GM12874 (cell line): ENCODE measurements at regions not wholly inside any gene's neighbourhood (a gene's known extent, or its start where the extent isn't known, plus 50 kb on each side); places are given as distances from the start of the nearest gene placed in this dataset.

Source experiments
- TF ChIP-seq, protein P1 (sequence below): IDR thresholded peaks from 2 replicates; pipeline ENCODE4 v1.5.1; 2011; ENCODE audit warnings: low read depth, mild to moderate bottlenecking, control low read depth, low read length, moderate library complexity; ENCODE audit not compliant: insufficient read depth

DNA sequence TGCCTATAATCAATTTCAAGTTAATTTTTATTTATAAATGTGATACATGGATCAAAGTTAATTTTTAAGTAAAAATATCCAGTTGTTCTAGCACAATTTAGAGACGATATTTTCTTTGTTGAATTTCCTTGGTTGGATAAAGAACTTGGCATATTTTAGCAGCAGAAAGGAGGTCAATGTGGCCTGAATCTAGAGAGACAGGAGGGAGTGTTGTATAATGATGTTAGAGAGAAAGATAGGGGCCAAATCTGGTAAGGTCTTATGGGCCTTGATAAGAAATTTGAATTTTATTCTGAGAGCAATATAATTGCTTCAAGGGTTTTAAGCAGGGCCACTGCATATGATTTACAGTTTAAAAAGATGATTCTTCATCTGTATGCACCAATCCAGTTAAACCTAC is 79.4 kb upstream of the OGFRL1 start:
- TF ChIP-seq, protein P1, sequence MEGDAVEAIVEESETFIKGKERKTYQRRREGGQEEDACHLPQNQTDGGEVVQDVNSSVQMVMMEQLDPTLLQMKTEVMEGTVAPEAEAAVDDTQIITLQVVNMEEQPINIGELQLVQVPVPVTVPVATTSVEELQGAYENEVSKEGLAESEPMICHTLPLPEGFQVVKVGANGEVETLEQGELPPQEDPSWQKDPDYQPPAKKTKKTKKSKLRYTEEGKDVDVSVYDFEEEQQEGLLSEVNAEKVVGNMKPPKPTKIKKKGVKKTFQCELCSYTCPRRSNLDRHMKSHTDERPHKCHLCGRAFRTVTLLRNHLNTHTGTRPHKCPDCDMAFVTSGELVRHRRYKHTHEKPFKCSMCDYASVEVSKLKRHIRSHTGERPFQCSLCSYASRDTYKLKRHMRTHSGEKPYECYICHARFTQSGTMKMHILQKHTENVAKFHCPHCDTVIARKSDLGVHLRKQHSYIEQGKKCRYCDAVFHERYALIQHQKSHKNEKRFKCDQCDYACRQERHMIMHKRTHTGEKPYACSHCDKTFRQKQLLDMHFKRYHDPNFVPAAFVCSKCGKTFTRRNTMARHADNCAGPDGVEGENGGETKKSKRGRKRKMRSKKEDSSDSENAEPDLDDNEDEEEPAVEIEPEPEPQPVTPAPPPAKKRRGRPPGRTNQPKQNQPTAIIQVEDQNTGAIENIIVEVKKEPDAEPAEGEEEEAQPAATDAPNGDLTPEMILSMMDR: no peak

DNA sequence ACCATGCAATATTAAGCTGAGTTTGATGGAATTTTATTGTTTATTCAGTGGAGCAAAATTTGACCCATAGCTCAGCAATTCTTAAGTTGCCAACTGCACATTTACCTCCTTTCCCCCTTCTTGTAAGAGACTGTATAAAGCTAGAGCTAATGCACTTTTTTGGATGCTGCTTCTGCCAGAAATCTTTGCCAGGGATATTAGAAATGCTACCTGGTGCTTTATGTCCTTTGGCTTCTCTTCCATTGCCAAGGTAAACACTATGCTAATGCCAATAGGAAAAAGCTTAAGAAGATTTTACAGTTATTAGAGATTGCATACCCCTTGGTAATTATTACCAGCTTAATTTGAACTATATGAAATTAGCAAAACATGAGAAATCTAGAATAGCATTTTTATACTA is 79.0 kb upstream of the OGFRL1 start:
- TF ChIP-seq, protein P1: no peak

DNA sequence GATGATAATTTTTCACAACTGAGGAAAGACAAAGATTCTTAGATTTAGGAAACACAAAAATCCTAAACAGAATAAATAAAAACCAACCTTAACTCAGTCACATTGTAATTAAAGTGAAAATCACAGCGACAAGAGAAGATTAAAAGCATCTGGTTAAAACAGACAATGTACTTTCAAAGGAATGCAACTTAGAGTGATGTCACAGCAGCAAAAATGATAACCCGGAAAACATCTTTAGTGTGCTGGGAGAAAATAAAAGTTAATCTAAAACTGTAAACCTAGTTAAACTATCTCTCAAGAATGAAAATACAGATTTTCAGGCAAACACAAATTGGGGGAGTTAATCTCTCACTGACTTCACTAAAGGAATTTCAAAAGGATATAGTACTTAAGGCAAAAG is 76.8 kb upstream of the OGFRL1 start:
- TF ChIP-seq, protein P1: no peak

DNA sequence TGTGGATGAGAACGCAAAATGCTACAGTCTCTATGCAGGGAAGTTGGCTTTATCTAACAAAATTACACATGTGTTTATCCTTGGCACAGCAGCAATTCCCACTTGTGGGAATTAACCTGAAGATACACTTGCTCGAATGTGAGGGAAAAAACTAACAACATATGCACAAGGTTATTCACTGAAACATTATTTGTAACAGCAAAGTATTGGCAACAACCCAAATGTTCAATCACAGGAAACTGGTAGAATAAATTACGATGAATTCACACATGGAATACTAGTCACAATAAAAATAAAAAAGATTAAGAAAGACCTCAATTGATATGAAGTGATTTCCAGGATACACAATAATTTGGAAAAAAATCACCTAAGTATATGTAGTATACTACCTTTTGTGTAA is 68.1 kb upstream of the OGFRL1 start:
- TF ChIP-seq, protein P1: no peak

DNA sequence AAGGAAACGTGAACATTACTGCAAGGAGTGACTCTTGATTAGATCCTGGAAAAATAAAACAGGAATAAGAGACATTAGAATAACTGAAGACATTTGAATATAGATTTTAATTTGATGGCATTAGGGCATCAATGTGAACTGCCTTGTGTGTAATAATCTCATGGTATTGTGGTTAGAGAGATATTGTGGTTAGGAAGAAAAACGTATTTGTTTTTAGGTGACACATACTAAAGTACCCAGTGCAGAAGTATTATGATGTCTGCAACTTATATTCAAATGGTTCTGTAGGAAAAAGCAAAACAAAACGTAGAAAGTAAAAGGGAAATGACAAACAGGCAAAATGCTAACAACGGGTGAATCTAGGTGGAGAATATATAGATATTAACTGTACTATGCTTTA is 65.9 kb upstream of the OGFRL1 start:
- TF ChIP-seq, protein P1: no peak

DNA sequence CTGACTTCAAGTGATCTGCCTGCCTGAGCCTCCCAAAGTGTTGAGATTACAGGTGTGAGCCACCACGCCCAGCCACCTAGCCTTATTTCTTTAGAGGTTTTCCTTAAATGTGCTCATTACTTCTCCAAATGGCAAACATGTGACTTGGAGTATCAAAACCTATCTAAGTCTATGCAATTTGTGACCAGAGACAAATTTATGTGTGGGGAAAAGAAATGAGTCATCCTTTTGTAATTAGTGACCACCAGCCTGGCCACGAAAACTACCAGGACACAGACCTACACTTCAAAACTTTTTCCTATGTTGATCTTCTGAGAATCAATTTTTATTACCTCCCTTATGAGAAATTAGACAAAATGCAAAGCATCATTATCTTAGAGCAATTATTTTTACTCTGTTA is 64.6 kb upstream of the OGFRL1 start:
- TF ChIP-seq, protein P1: no peak

DNA sequence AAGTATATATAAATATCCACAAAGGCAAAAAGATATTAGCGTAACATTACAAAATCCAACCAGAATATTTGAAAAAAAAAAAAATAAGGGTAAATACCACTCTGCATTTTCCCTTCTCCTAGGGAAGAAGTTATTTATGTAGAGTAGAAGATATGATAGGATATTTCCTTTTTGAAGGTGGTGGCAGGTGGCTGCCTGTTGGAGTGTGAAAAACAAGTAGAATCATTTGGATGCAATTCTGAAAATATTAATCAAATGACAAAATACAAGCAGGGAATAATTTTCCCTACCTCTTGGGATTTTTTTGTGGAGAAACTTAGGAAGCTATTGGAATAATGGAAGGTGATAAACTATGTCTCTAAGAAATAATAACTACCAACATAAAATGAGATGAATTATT is 62.5 kb upstream of the OGFRL1 start:
- TF ChIP-seq, protein P1: no peak
